NCI-H2196 (cell line): ENCODE measurements at regions not wholly inside any gene's neighbourhood (a gene's known extent, or its start where the extent isn't known, plus 50 kb on each side); places are given as distances from the start of the nearest gene placed in this dataset.

Experiments used
- DNase-seq: peaks from one replicate; lab custom pipeline; 2025; ENCODE audit not compliant: unreplicated experiment; lab: John Stamatoyannopoulos, UW

GRCh38 chr18:32621034-32621433 lies 150.4 kb upstream of the GAREM1 start:
- no peak for DNase-seq

GRCh38 chr18:32618546-32618945 lies 147.9 kb upstream of the GAREM1 start:
- no peak for DNase-seq

- DNase-seq = no peak
These were observed 143.1 kb upstream of the GAREM1 start for GRCh38 chr18:32613821-32614220.

GRCh38 chr18:32612651-32613050 lies 142.0 kb upstream of the GAREM1 start:
- DNase-seq = peak; percentile 93

GRCh38 chr18:32610176-32610575 lies 139.5 kb upstream of the GAREM1 start:
- no peak for DNase-seq

- no peak for DNase-seq
These were observed 137.1 kb upstream of the GAREM1 start for GRCh38 chr18:32607816-32608215.

- DNase-seq = no peak
These were observed 127.5 kb upstream of the GAREM1 start for GRCh38 chr18:32598144-32598543.

GRCh38 chr18:32596501-32596900 lies 125.8 kb upstream of the GAREM1 start:
- no peak for DNase-seq

GRCh38 chr18:32595832-32596231 lies 125.2 kb upstream of the GAREM1 start:
- no peak for DNase-seq

- no peak for DNase-seq
These were observed 117.5 kb upstream of the GAREM1 start for GRCh38 chr18:32588191-32588590.

- no peak for DNase-seq
These were observed 112.7 kb upstream of the GAREM1 start for GRCh38 chr18:32583431-32583830.

- no peak for DNase-seq
These were observed 111.8 kb upstream of the GAREM1 start for GRCh38 chr18:32582455-32582854.

- no peak for DNase-seq
These were observed 106.9 kb upstream of the GAREM1 start for GRCh38 chr18:32577561-32577960.

- no peak for DNase-seq
These were observed 105.7 kb upstream of the GAREM1 start for GRCh38 chr18:32576296-32576916.

GRCh38 chr18:32566960-32567359 lies 96.3 kb upstream of the GAREM1 start:
- no peak for DNase-seq

GRCh38 chr18:32553640-32554365 lies 83.1 kb upstream of the GAREM1 start:
- no peak for DNase-seq

- DNase-seq = no peak
These were observed 82.5 kb upstream of the GAREM1 start for GRCh38 chr18:32553174-32553573.

- DNase-seq = peak; percentile 24
These were observed 81.8 kb upstream of the GAREM1 start for GRCh38 chr18:32552421-32553030.

GRCh38 chr18:32550963-32551362 lies 80.3 kb upstream of the GAREM1 start:
- no peak for DNase-seq

GRCh38 chr18:32549248-32550110 lies 78.8 kb upstream of the GAREM1 start:
- peak; percentile 71 for DNase-seq

- peak; percentile 78 for DNase-seq
These were observed 78.0 kb upstream of the GAREM1 start for GRCh38 chr18:32548688-32549087.
